ENCODE measurements at regions not wholly inside any gene's neighbourhood (a gene's known extent, or its start where the extent isn't known, plus 50 kb on each side); places are given as distances from the start of the nearest gene placed in this dataset.

Small RNA genes in the stretch of these regions (small RNA-seq; reads per million reads assigned to genes)
- gene CR392039.1 (ENCODE audit: insufficient read length in 3 of 3, low read depth in 3 of 3, low replicate concordance in 1 of 3), result 0 reads per million in 3 experiments

Measured in keratinocyte (primary cell).